SK-N-MC (cell line): ENCODE measurements at regions not wholly inside any gene's neighbourhood (a gene's known extent, or its start where the extent isn't known, plus 50 kb on each side); places are given as distances from the start of the nearest gene placed in this dataset.

ENCODE experiments used
- EZH2 ChIP-seq: fragments of 200-600 bp; sonication (generic); IDR thresholded peaks from one replicate; pipeline ENCODE4 v1.6.1; 2017; ENCODE audit warnings: antibody characterized with exemption
- POLR2AphosphoS5 ChIP-seq: IDR thresholded peaks from 2 replicates; pipeline ENCODE4 v1.6.1; 2012; ENCODE audit warnings: mild to moderate bottlenecking, low read depth, low read length, borderline replicate concordance

DNA sequence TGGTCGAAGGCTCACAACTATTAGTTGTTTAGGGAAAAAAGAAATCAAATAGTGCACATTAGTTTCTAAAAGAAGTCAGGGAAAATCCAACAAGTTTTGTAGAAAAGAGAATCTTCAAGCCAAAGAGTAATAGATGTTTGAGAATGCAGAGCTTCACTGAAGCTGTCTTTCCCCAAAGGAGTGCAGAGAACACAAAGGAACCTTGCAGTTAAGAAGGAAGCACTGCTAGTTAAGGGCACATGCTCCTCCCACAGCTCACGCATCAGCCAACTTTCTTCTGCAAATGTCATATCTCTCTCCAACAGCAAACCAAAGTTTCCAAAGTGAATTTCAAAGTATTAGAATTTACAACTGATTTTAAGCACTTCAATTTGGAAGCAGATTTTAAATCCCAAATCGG, 116.4 kb upstream of the FST start:
- no peak for TF ChIP-seq POLR2AphosphoS5
- TF ChIP-seq EZH2, result no peak
